H9 (cell line): ENCODE measurements at regions not wholly inside any gene's neighbourhood (a gene's known extent, or its start where the extent isn't known, plus 50 kb on each side); places are given as distances from the start of the nearest gene placed in this dataset.

ENCODE experiments used
- DNase-seq: peaks from one replicate; pipeline ENCODE4 v3.0.0-alpha.2; 2017
- H2AFZ ChIP-seq: one replicate; pipeline ENCODE4 v1.6.1; 2013; ENCODE audit warnings: mild to moderate bottlenecking, low read length, control low read depth, moderate library complexity
- H2AK5ac ChIP-seq: 2 replicates; pipeline ENCODE4 v1.6.1; 2013; ENCODE audit warnings: low read length, control low read depth, mixed read lengths; ENCODE audit not compliant: insufficient read length
- H2BK120ac ChIP-seq: one replicate; pipeline ENCODE4 v1.6.1; 2013; ENCODE audit warnings: low read depth, mild to moderate bottlenecking, low read length, control low read depth, inconsistent platforms; ENCODE audit not compliant: poor library complexity, severe bottlenecking
- H2BK12ac ChIP-seq: 2 replicates; pipeline ENCODE4 v1.6.1; 2013; ENCODE audit warnings: low read length, control low read depth, mixed read lengths, low read depth; ENCODE audit not compliant: insufficient read length
- H2BK15ac ChIP-seq: 2 replicates; pipeline ENCODE4 v1.6.1; 2013; ENCODE audit warnings: low read depth, low read length, control low read depth
- H2BK20ac ChIP-seq: one replicate; pipeline ENCODE4 v1.6.1; 2013; ENCODE audit warnings: low read depth, mild to moderate bottlenecking, low read length, control low read depth, inconsistent platforms; ENCODE audit not compliant: poor library complexity, severe bottlenecking
- H2BK5ac ChIP-seq: 2 replicates; pipeline ENCODE4 v1.6.1; 2013; ENCODE audit warnings: low read length, control low read depth, mixed read lengths; ENCODE audit not compliant: insufficient read length
- H3K14ac ChIP-seq: 2 replicates; pipeline ENCODE4 v1.6.1; 2013; ENCODE audit warnings: low read length, control low read depth; ENCODE audit not compliant: insufficient read depth
- H3K18ac ChIP-seq: 2 replicates; pipeline ENCODE4 v1.6.1; 2013; ENCODE audit warnings: low read depth, mild to moderate bottlenecking, mixed read lengths, low read length, control low read depth; ENCODE audit not compliant: insufficient read length
- H3K23ac ChIP-seq: 2 replicates; pipeline ENCODE4 v1.6.1; 2013; ENCODE audit warnings: low read length, control low read depth, mixed read lengths, low read depth; ENCODE audit not compliant: insufficient read length
- H3K23me2 ChIP-seq: 2 replicates; pipeline ENCODE4 v1.6.1; 2013; ENCODE audit warnings: low read depth, mild to moderate bottlenecking, mixed read lengths, low read length, control low read depth; ENCODE audit not compliant: insufficient read length, poor library complexity, severe bottlenecking
- H3K27ac ChIP-seq: 2 replicates; pipeline ENCODE4 v1.5.1; 2013; ENCODE audit warnings: low read length, control low read depth, mixed read lengths, low read depth; ENCODE audit not compliant: insufficient read length
- H3K27me3 ChIP-seq: 2 replicates; pipeline ENCODE4 v1.6.1; 2013; ENCODE audit warnings: low read length, control low read depth, inconsistent platforms; ENCODE audit not compliant: insufficient read depth
- H3K4ac ChIP-seq: 2 replicates; pipeline ENCODE4 v1.6.1; 2013; ENCODE audit warnings: low read depth, mild to moderate bottlenecking, control low read depth, inconsistent platforms, low read length, moderate library complexity
- H3K4me1 ChIP-seq: 2 replicates; pipeline ENCODE4 v1.6.1; 2013; ENCODE audit warnings: low read length, control low read depth, inconsistent platforms; ENCODE audit not compliant: insufficient read depth
- H3K4me2 ChIP-seq: 2 replicates; pipeline ENCODE4 v1.6.1; 2013; ENCODE audit warnings: low read length, control low read depth, mixed read lengths; ENCODE audit not compliant: insufficient read length, insufficient read depth
- H3K56ac ChIP-seq: 2 replicates; pipeline ENCODE4 v1.6.1; 2013; ENCODE audit warnings: low read depth, mild to moderate bottlenecking, mixed read lengths, low read length, control low read depth; ENCODE audit not compliant: insufficient read length
- H3K79me1 ChIP-seq: 2 replicates; pipeline ENCODE4 v1.6.1; 2013; ENCODE audit warnings: low read depth, mild to moderate bottlenecking, moderate library complexity, low read length, control low read depth, inconsistent platforms; ENCODE audit not compliant: insufficient read depth, poor library complexity, severe bottlenecking
- H3K79me2 ChIP-seq: 2 replicates; pipeline ENCODE4 v1.6.1; 2013; ENCODE audit warnings: low read length, control low read depth, inconsistent platforms; ENCODE audit not compliant: insufficient read depth
- H3K9ac ChIP-seq: 2 replicates; pipeline ENCODE4 v1.6.1; 2013; ENCODE audit warnings: low read length, control low read depth, mixed read lengths; ENCODE audit not compliant: insufficient read length; ENCODE audit errors: extremely low read depth
- H3K9me3 ChIP-seq: one replicate; pipeline ENCODE4 v1.6.1; 2013; ENCODE audit warnings: low read depth, low read length, inconsistent platforms; ENCODE audit not compliant: control insufficient read depth
- H3T11ph ChIP-seq: one replicate; pipeline ENCODE4 v1.6.1; 2013; ENCODE audit warnings: mild to moderate bottlenecking, low read length, control low read depth, inconsistent platforms
- H4K20me1 ChIP-seq: one replicate; pipeline ENCODE4 v1.6.1; 2013; ENCODE audit not compliant: control insufficient read depth, insufficient read length, insufficient read depth
- H4K5ac ChIP-seq: 2 replicates; pipeline ENCODE4 v1.6.1; 2013; ENCODE audit warnings: low read depth, mild to moderate bottlenecking, mixed read lengths, low read length, control low read depth; ENCODE audit not compliant: insufficient read length
- H4K8ac ChIP-seq: replicated peaks from 2 replicates; pipeline ENCODE4 v1.6.1; 2013; ENCODE audit warnings: low read length, control low read depth, mixed read lengths, low read depth; ENCODE audit not compliant: insufficient read length
- H4K91ac ChIP-seq: 2 replicates; pipeline ENCODE4 v1.6.1; 2013; ENCODE audit warnings: low read depth, mild to moderate bottlenecking, moderate library complexity, mixed read lengths, low read length, control low read depth; ENCODE audit not compliant: insufficient read length
- H3K27ac Mint-ChIP-seq, 3 experiments: 2 replicates in 2 of 3; 3 replicates in 1 of 3; pipeline ENCODE4 v1.8.0; 2020 to 2021; ENCODE audit warnings: mixed read lengths in 3 of 3, mild to moderate bottlenecking in 1 of 3, moderate library complexity in 1 of 3
- H3K27me3 Mint-ChIP-seq: 2 replicates; pipeline ENCODE4 v1.8.0; 2021; ENCODE audit warnings: low read depth, mild to moderate bottlenecking, moderate library complexity, mixed read lengths
- H3K36me3 Mint-ChIP-seq, 3 experiments: 2 replicates in 2 of 3; 3 replicates in 1 of 3; pipeline ENCODE4 v1.8.0; 2020 to 2021; ENCODE audit warnings: low read depth in 3 of 3, mixed read lengths in 3 of 3; ENCODE audit not compliant: insufficient read depth in 1 of 3
- H3K4me1 Mint-ChIP-seq, 2 experiments: 2 replicates each; pipeline ENCODE4 v1.8.0; 2020; ENCODE audit warnings: mixed read lengths in 2 of 2
- H3K4me3 Mint-ChIP-seq, 2 experiments: 2 replicates in 1 of 2; 3 replicates in 1 of 2; pipeline ENCODE4 v1.8.0; 2020 to 2021; ENCODE audit warnings: mild to moderate bottlenecking in 2 of 2, mixed read lengths in 2 of 2, moderate library complexity in 1 of 2
- H3K9me3 Mint-ChIP-seq, 2 experiments: 2 replicates in 1 of 2; 3 replicates in 1 of 2; pipeline ENCODE4 v1.8.0; 2020; ENCODE audit warnings: mild to moderate bottlenecking in 2 of 2, mixed read lengths in 2 of 2, moderate library complexity in 1 of 2
- WGBS: extraction: QIAGEN DNeasy Blood & Tissue Kit; methylation state at CpG from one replicate; pipeline ENCODE4 v1.1.7; 2013; ENCODE audit warnings: missing lambda C conversion rate, low lambda C conversion rate, mixed read lengths; ENCODE audit not compliant: insufficient read length; ENCODE audit errors: extremely low coverage; 5-methylcytosine and 5-hydroxymethylcytosine counted together
- TF ChIP-seq, protein P1 (sequence below): fragments of 200-600 bp; sonication (generic); conservative IDR thresholded peaks from 3 replicates; pipeline ENCODE4 v1.8.0; 2021; ENCODE audit warnings: antibody characterized with exemption, mild to moderate bottlenecking

DNA sequence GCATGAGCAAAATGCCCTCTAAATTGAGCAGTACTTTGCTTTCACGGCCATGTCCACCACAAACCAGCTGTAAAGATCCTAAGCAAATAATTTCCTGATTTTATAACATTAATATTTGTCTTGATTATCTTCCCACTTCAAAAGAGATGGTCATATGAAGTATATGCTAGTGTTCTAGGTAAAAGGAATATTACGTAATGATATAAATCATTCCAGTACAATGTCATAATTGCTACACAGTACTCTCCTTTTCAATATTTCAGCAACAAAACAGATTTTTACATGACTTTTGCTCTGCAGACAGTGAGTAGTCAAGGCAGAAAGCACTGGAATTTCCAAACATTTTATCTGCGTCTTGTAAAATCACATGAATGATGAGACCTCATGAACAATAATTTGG lies 572.8 kb upstream of the FRG1 start:
- H3K9ac ChIP-seq = no peak overlapping the region

More for the DNA sequence above, 572.8 kb upstream of the FRG1 start:
- H3K27ac Mint-ChIP-seq = no peak overlapping the region
- Histone ChIP-seq H3K18ac (no peak overlapping the region), H2BK120ac (no peak overlapping the region), H4K91ac (no peak overlapping the region), H2BK12ac (no peak overlapping the region), H3K9me3 (peaks cover 15% of the 10 kb centered on the region), H2BK20ac (no peak overlapping the region), H4K5ac (no peak overlapping the region), H2AFZ (no peak overlapping the region), H3K23me2 (no peaks in the 10 kb centered on the region), H4K20me1 (no peaks in the 10 kb centered on the region), H2BK5ac (no peak overlapping the region), H3K56ac (no peak overlapping the region), H2BK15ac (no peak overlapping the region), H2AK5ac (no peak overlapping the region), H4K8ac (no peak overlapping the region), H3K79me1 (no peaks in the 10 kb centered on the region), H3K27ac (no peak overlapping the region), H3K23ac (no peak overlapping the region), H3K79me2 (no peaks in the 10 kb centered on the region), H3K27me3 (no peaks in the 10 kb centered on the region), H3K14ac (no peak overlapping the region), H3T11ph (no peak overlapping the region), H3K4me2 (no peak overlapping the region), H3K4ac (no peak overlapping the region), H3K4me1 (no peaks in the 10 kb centered on the region)
- peaks cover 59 to 83% of the 10 kb centered on the region in 2 experiments for H3K9me3 Mint-ChIP-seq
- H3K4me1 Mint-ChIP-seq = no peaks in the 10 kb centered on the region
- no peak overlapping the region for H3K4me3 Mint-ChIP-seq
- DNase-seq = no peak
- H3K27me3 Mint-ChIP-seq = no peaks in the 10 kb centered on the region; the same call in 1 of the 2 replicates
- peaks cover 1 to 8% (median 2%) of the 10 kb centered on the region in 3 experiments; a peak in 3 of 7 replicates for H3K36me3 Mint-ChIP-seq
- no CpG with 5 or more reads among the region's 3 CpGs for WGBS
- TF ChIP-seq, protein P1, sequence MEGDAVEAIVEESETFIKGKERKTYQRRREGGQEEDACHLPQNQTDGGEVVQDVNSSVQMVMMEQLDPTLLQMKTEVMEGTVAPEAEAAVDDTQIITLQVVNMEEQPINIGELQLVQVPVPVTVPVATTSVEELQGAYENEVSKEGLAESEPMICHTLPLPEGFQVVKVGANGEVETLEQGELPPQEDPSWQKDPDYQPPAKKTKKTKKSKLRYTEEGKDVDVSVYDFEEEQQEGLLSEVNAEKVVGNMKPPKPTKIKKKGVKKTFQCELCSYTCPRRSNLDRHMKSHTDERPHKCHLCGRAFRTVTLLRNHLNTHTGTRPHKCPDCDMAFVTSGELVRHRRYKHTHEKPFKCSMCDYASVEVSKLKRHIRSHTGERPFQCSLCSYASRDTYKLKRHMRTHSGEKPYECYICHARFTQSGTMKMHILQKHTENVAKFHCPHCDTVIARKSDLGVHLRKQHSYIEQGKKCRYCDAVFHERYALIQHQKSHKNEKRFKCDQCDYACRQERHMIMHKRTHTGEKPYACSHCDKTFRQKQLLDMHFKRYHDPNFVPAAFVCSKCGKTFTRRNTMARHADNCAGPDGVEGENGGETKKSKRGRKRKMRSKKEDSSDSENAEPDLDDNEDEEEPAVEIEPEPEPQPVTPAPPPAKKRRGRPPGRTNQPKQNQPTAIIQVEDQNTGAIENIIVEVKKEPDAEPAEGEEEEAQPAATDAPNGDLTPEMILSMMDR = no peak
